ENCODE measurements at regions not wholly inside any gene's neighbourhood (a gene's known extent, or its start where the extent isn't known, plus 50 kb on each side); places are given as distances from the start of the nearest gene placed in this dataset.

- TF ChIP-seq CTCF (IDR thresholded peaks at IDR 0.05 in 2 of 3, conservative IDR thresholded peaks at IDR 0.05 in 1 of 3; ENCODE audit: borderline replicate concordance in 1 of 3, insufficient read depth in 1 of 3, low read depth in 2 of 3, low read length in 2 of 3) (no peak), POLR2A (IDR thresholded peaks at IDR 0.05; ENCODE audit: borderline replicate concordance, extremely low read depth, insufficient read depth, insufficient read length) (no peak)
Measured at GRCh38 chr1:242605521-242605920, 81.0 kb upstream of the PLD5 start (continued).

GRCh38 chr1:242602001-242602400 is 77.5 kb upstream of the PLD5 start:
- Histone ChIP-seq H3K9me3 (ENCODE audit: control insufficient read depth in 1 of 2, insufficient read depth in 1 of 2, low read depth in 1 of 2, low read length in 2 of 2) (no peaks in the 10 kb centered on the region), H3K9me2 (ENCODE audit: insufficient read depth) (no peaks in the 10 kb centered on the region), H3K27ac (ENCODE audit: low read depth, low read length) (no peak overlapping the region), H3K27me3 (ENCODE audit: insufficient read depth, low read length) (no peaks in the 10 kb centered on the region), H2AFZ (ENCODE audit: low read depth, low read length, poor library complexity, severe bottlenecking) (no peak overlapping the region), H3K36me3 (ENCODE audit: control insufficient read depth in 1 of 2, insufficient read depth in 2 of 2, low read length in 2 of 2) (no peaks in the 10 kb centered on the region), H3K79me2 (ENCODE audit: insufficient read depth, low read length) (no peaks in the 10 kb centered on the region), H3K9ac (ENCODE audit: low read length) (no peak overlapping the region), H3K4me3 (replicated peaks in 1 of 2; ENCODE audit: low read depth in 1 of 2, low read length in 2 of 2) (no peak overlapping the region), H3K4me2 (ENCODE audit: low read length) (no peak overlapping the region), H4K20me1 (ENCODE audit: insufficient read depth) (no peaks in the 10 kb centered on the region), H3K4me1 (ENCODE audit: control insufficient read depth in 1 of 2, insufficient read depth in 2 of 2, low read length in 2 of 2) (no peaks in the 10 kb centered on the region)
- CTCF ChIA-PET = no interaction called here
- intact Hi-C loops (cut with micrococcal nuclease) = no loop called here
- ATAC-seq (no peak), DNase-seq (ENCODE audit: low read depth, low spot score) (no peak)
- no TSS peak for BruUV-seq (replicated peaks)
- RAD21 ChIA-PET (ENCODE audit: low non-redundant PET in 1 of 2, low total read pairs in 2 of 2, uncharacterized antibody in 2 of 2, unreplicated experiment in 2 of 2) = no interaction called here
- POLR2A ChIA-PET = no interaction called here
- TF ChIP-seq CEBPB (IDR thresholded peaks at IDR 0.05; ENCODE audit: low read depth) (no peak), POLR2AphosphoS5 (IDR thresholded peaks at IDR 0.05; ENCODE audit: low read depth, low read length) (no peak), JUND (IDR thresholded peaks at IDR 0.05) (no peak), CTCF (IDR thresholded peaks at IDR 0.05 in 2 of 3, conservative IDR thresholded peaks at IDR 0.05 in 1 of 3; ENCODE audit: borderline replicate concordance in 1 of 3, insufficient read depth in 1 of 3, low read depth in 2 of 3, low read length in 2 of 3) (no peak), ZFX (IDR thresholded peaks at IDR 0.05) (no peak), ZNF274 (IDR thresholded peaks at IDR 0.05; ENCODE audit: low read depth, low read length) (no peak), FOSL1 (IDR thresholded peaks at IDR 0.05; ENCODE audit: low read depth) (no peak), REST (IDR thresholded peaks at IDR 0.05; ENCODE audit: low read depth) (no peak), EZH2 (IDR thresholded peaks at IDR 0.05) (no peak), ELF1 (IDR thresholded peaks at IDR 0.05; ENCODE audit: borderline replicate concordance, low read depth) (no peak), SIN3A (IDR thresholded peaks at IDR 0.05; ENCODE audit: low read depth) (no peak), RAD21 (IDR thresholded peaks at IDR 0.05; ENCODE audit: low read depth) (no peak), YY1 (IDR thresholded peaks at IDR 0.05; ENCODE audit: extremely low read depth, insufficient replicate concordance, low read depth, low read length) (no peak), SRF (IDR thresholded peaks at IDR 0.05; ENCODE audit: low read depth) (no peak), CBX3 (IDR thresholded peaks at IDR 0.05; ENCODE audit: low read depth) (no peak), ZBTB33 (IDR thresholded peaks at IDR 0.05; ENCODE audit: extremely low read depth, insufficient replicate concordance, low read length) (no peak)
